Right cardiac atrium (tissue), 5 donors: ENCODE measurements at regions not wholly inside any gene's neighbourhood (a gene's known extent, or its start where the extent isn't known, plus 50 kb on each side); places are given as distances from the start of the nearest gene placed in this dataset.
"Not testable (repeated sequence)": the region's sequence is repeated elsewhere in the genome, so short reads cannot be mapped to it uniquely, and the experiment has no call there.

Experiments
- ATAC-seq, 2 donors: fragments of 200-7000 bp; cut with Tn5 transposase; one replicate each; pipeline versions ENCODE4 v1.8.0 to v1.9.1; 2020; ENCODE audit warnings: moderate library complexity in 2 of 2, mild to moderate bottlenecking in 1 of 2
- DNase-seq, 3 donors: peaks; one replicate each; pipeline ENCODE4 v3.0.0-alpha.2; 2020
- H3K27ac ChIP-seq: one replicate; pipeline ENCODE4 v1.5.1; 2013; ENCODE audit warnings: mild to moderate bottlenecking, low read length, control low read depth, moderate library complexity
- H3K27me3 ChIP-seq: one replicate; pipeline ENCODE4 v1.6.1; 2013; ENCODE audit not compliant: control insufficient read depth, insufficient read depth
- H3K4me1 ChIP-seq: one replicate; pipeline ENCODE4 v1.6.1; 2013; ENCODE audit warnings: low read length; ENCODE audit not compliant: control insufficient read depth, insufficient read depth
- H3K4me3 ChIP-seq: one replicate; pipeline ENCODE4 v1.5.1; 2013; ENCODE audit warnings: low read length, control low read depth
- H3K9me3 ChIP-seq: one replicate; pipeline ENCODE4 v1.6.1; 2013; ENCODE audit warnings: low read length; ENCODE audit not compliant: control insufficient read depth
- WGBS: extraction: QIAGEN DNeasy Blood & Tissue Kit; methylation state at CpG from one replicate; pipeline ENCODE4 v1.1.7; 2013; 5-methylcytosine and 5-hydroxymethylcytosine counted together
- intact Hi-C, 4 donors: fragments of 100-400 bp; cut with DNase I; formaldehyde crosslinking; loops; one replicate each; pipeline versions ENCODE4 v1.11.0 to v1.14.0; 2022 to 2023
- donor health status: healthy with polysubstance abuse.
- donor health status: DM: no; HTN: yes; CAD: no.
- donor health status: DM: no; HTN: no; CAD: no.
- donor health status: DM: no; HTN: yes; CAD: no; lungs with severe emphysema.
- donor health status: DM: yes; HTN: yes; CAD: no.

- no peaks in the 10 kb centered on the region for H3K9me3 ChIP-seq
- H3K4me1 ChIP-seq = no peaks in the 10 kb centered on the region
- intact Hi-C loops = no loop called here
- 90% methylated on average over 5 of the region's 5 CpGs for WGBS
- H3K27me3 ChIP-seq = no peaks in the 10 kb centered on the region
- DNase-seq = no peak
- H3K27ac ChIP-seq = no peak overlapping the region
- ATAC-seq = no peak
- H3K4me3 ChIP-seq = no peak overlapping the region
These were observed 89.3 kb upstream of the ATL2 start for GRCh38 chr2:38466409-38466808.

GRCh38 chr2:38465789-38466127 lies 88.7 kb upstream of the ATL2 start:
- Histone ChIP-seq H3K4me3 (no peak overlapping the region), H3K27ac (no peak overlapping the region), H3K9me3 (no peaks in the 10 kb centered on the region), H3K27me3 (no peaks in the 10 kb centered on the region), H3K4me1 (no peaks in the 10 kb centered on the region)
- 69% methylated on average over 4 of the region's 4 CpGs for WGBS
- intact Hi-C loops = no loop called here
- ATAC-seq (peak in 1 of 2 donors; percentile 19), DNase-seq (peak in 1 of 3 donors; percentile 56)

- Histone ChIP-seq H3K4me1 (no peaks in the 10 kb centered on the region), H3K9me3 (no peaks in the 10 kb centered on the region), H3K27ac (no peak overlapping the region), H3K4me3 (no peak overlapping the region), H3K27me3 (no peaks in the 10 kb centered on the region)
- 83% methylated on average over 9 of the region's 9 CpGs for WGBS
- ATAC-seq (peak in 1 of 2 donors; percentile 18), DNase-seq (no peak)
- intact Hi-C loops = no loop called here
These were observed 88.1 kb upstream of the ATL2 start for GRCh38 chr2:38464971-38465788.

GRCh38 chr2:38463752-38464151 lies 86.7 kb upstream of the ATL2 start:
- H3K9me3 ChIP-seq = no peaks in the 10 kb centered on the region
- DNase-seq (no peak), ATAC-seq (no peak)
- no peaks in the 10 kb centered on the region for H3K27me3 ChIP-seq
- intact Hi-C loops = no loop called here
- H3K27ac ChIP-seq = no peak overlapping the region
- WGBS = 93% methylated on average over 4 of the region's 4 CpGs
- H3K4me3 ChIP-seq = no peak overlapping the region
- no peaks in the 10 kb centered on the region for H3K4me1 ChIP-seq

GRCh38 chr2:38462121-38462661 lies 85.1 kb upstream of the ATL2 start:
- Histone ChIP-seq H3K4me1 (no peaks in the 10 kb centered on the region), H3K4me3 (no peak overlapping the region), H3K27me3 (no peaks in the 10 kb centered on the region), H3K27ac (no peak overlapping the region), H3K9me3 (no peaks in the 10 kb centered on the region)
- peak; percentile 57 to 84 for ATAC-seq
- intact Hi-C loops = no loop called here
- WGBS = 82% methylated on average over 7 of the region's 7 CpGs
- DNase-seq = no peak

- WGBS = 82% methylated on average over 1 of the region's 1 CpG
- DNase-seq = no peak
These were observed 84.4 kb upstream of the ATL2 start for GRCh38 chr2:38461470-38461869.

GRCh38 chr2:38460313-38460712 lies 83.2 kb upstream of the ATL2 start:
- DNase-seq (no peak), ATAC-seq (no peak)
- H3K27me3 ChIP-seq = no peaks in the 10 kb centered on the region
- H3K27ac ChIP-seq = no peak overlapping the region
- H3K4me3 ChIP-seq = no peak overlapping the region
- H3K9me3 ChIP-seq = no peaks in the 10 kb centered on the region
- intact Hi-C loops = no loop called here
- WGBS = 79% methylated on average over 3 of the region's 3 CpGs
- no peaks in the 10 kb centered on the region for H3K4me1 ChIP-seq

More at GRCh38 chr2:38461470-38461869, 84.4 kb upstream of the ATL2 start:
- intact Hi-C loops = no loop called here
- no peak for ATAC-seq
- Histone ChIP-seq H3K27me3 (no peaks in the 10 kb centered on the region), H3K4me1 (no peaks in the 10 kb centered on the region), H3K27ac (no peak overlapping the region), H3K9me3 (no peaks in the 10 kb centered on the region), H3K4me3 (no peak overlapping the region)

GRCh38 chr2:38454081-38454480 lies 77.0 kb upstream of the ATL2 start:
- intact Hi-C loops = no loop called here
- Histone ChIP-seq H3K9me3 (no peaks in the 10 kb centered on the region), H3K4me3 (no peak overlapping the region), H3K4me1 (no peaks in the 10 kb centered on the region), H3K27me3 (no peaks in the 10 kb centered on the region), H3K27ac (no peak overlapping the region)
- DNase-seq (no peak), ATAC-seq (no peak)
- 93% methylated on average over 4 of the region's 4 CpGs for WGBS

- H3K27me3 ChIP-seq, DNase-seq, H3K9me3 ChIP-seq, H3K27ac ChIP-seq, intact Hi-C loops, H3K4me3 ChIP-seq, H3K4me1 ChIP-seq, ATAC-seq: not testable (repeated sequence)
- WGBS = 90% methylated on average over 5 of the region's 5 CpGs
These were observed 74.7 kb upstream of the ATL2 start for GRCh38 chr2:38451778-38452177.

- Histone ChIP-seq H3K4me1 (no peaks in the 10 kb centered on the region), H3K4me3 (no peak overlapping the region), H3K27ac (no peak overlapping the region), H3K27me3 (no peaks in the 10 kb centered on the region), H3K9me3 (no peaks in the 10 kb centered on the region)
- intact Hi-C loops = no loop called here
- 80% methylated on average over 2 of the region's 2 CpGs for WGBS
- no peak for ATAC-seq
- no peak for DNase-seq
These were observed 73.4 kb upstream of the ATL2 start for GRCh38 chr2:38450509-38450908.

GRCh38 chr2:38448692-38449410 lies 71.8 kb upstream of the ATL2 start:
- Histone ChIP-seq H3K4me3 (no peak overlapping the region), H3K4me1 (no peaks in the 10 kb centered on the region), H3K27me3 (no peaks in the 10 kb centered on the region), H3K9me3 (no peaks in the 10 kb centered on the region), H3K27ac (no peak overlapping the region)
- WGBS = 91% methylated on average over 6 of the region's 6 CpGs
- ATAC-seq (no peak), DNase-seq (no peak)
- intact Hi-C loops = no loop called here
